GM04503 (cell line): ENCODE measurements at regions not wholly inside any gene's neighbourhood (a gene's known extent, or its start where the extent isn't known, plus 50 kb on each side); places are given as distances from the start of the nearest gene placed in this dataset.

Source experiments
- DNase-seq: peaks from one replicate; pipeline ENCODE4 v3.0.0-alpha.2; 2012; ENCODE audit warnings: low read depth

DNA sequence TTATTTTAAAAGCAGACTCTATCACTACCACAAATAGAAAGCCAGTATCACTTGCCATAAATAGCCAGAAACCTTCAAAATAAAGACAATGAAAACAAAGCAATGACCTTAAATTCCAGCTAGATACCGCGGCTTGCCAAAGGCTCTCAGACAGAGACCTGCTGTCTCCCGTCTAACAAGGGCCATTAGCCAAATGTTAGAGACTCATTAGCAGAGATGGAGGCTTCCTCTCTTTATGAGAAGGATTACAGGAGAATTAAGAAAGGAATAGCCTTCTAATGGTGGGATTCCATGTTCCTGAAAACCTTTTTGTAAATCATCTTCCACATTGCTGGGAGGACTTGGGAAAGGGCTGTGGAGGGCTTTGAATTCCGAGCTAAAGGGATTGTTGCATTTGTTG lies 206.7 kb downstream of the AACS start:
- DNase-seq = no peak

DNA sequence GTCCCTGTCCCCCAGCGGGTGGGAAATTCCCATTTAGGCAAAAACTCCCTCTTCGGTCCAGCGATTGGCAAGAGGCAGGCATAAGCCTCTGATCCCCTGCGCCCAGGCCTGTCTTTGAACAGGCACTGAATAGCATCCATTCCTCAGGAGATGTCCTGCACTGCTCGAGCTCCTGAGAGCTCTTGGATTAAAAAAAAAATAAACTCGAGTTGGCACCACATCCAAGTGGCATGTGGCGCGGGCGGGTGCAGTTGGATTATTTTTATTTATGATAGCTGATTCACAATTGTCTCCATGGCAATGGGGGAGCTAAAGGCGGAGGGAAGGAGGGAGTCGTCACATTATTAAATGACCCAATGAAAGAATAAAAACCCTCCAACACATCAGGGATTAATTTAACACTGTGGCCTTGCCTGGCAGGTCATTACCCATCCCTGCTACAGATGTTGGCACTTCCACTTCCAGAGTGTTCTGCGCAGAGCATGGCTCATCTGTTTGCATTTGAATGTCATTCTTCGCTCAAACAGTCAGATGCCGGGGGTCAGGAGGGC lies 207.2 kb downstream of the AACS start:
- no peak for DNase-seq

DNA sequence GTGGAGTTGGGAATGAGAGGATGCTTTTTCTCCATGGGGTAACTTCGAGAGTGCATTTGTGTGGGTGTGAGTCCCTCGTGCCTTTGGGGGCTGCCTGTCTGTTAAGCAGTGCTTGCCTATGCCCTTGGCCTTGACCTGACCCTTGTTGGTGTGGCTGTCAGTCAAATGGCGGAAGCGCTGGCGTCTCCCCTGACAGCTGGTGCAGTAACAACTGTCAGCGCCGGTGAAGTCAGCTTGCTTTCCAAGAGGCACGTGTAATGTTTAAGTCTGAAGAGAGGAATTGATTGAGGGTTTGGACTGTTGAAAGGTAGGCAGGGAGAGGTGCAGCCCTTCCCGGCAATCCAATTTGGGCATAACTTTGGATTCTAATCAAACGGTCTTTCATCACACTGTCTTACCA lies 211.3 kb downstream of the AACS start:
- DNase-seq = no peak

GRCh38 chr12:125280482-125281377 lies 215.5 kb downstream of the AACS start:
- DNase-seq = no peak

- DNase-seq = no peak
Measured at GRCh38 chr12:125282921-125283320, 217.7 kb downstream of the AACS start.

GRCh38 chr12:125283521-125283920 lies 218.3 kb downstream of the AACS start:
- no peak for DNase-seq

DNA sequence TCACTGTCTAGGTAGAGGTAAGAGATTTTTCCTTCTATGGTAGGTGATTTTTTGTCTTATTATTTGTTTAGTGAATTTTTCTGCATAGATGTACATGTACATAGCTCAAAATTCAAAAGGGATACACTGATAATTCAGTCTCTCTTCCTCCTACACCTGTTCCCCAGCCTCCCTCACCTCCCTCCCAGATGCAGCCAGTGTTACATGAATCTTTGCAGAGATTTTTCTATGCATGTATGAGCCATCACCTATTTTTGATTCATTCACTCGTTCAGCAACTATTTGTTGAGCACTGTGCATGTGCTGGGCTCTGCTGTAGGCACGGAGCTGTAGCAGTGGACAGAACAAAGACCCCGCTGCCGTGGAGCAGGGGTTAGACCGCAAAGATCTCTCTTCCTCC lies 218.9 kb downstream of the AACS start:
- DNase-seq = no peak

DNA sequence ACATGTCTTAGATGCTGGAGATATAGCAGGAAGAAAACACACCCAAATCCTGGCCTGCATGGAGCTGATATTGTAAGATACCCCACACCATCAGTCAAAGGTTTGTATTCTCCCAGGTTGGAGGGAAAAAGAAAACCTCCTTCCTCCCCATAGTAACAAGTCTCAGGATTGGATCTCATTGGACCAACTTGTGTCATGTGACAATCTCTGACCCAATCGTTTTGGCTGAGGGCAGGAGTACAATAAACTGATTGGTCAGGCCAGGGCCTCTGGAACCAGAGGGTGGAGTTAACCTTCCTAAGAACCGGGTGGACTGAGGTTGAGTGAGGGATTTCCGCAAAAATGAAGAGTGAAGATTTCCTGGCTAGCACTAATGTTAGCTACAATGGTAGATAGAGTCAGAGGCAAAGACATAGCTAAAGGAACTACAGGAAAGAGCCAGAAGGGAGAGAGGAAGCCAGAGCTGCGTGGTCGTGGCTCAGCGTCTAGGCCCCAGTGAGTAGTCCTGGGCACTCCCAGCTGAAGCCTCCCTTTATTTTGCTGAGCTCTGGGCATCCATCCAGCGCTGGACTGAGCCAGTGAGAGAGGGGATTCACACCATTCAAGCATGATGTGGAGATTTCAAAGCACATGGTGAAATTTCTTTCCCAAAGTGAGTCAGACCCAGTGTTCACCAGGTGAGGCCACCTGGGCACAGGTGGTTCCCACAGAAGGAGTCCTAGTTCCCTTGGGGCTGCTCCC lies 219.9 kb downstream of the AACS start:
- DNase-seq = no peak

DNA sequence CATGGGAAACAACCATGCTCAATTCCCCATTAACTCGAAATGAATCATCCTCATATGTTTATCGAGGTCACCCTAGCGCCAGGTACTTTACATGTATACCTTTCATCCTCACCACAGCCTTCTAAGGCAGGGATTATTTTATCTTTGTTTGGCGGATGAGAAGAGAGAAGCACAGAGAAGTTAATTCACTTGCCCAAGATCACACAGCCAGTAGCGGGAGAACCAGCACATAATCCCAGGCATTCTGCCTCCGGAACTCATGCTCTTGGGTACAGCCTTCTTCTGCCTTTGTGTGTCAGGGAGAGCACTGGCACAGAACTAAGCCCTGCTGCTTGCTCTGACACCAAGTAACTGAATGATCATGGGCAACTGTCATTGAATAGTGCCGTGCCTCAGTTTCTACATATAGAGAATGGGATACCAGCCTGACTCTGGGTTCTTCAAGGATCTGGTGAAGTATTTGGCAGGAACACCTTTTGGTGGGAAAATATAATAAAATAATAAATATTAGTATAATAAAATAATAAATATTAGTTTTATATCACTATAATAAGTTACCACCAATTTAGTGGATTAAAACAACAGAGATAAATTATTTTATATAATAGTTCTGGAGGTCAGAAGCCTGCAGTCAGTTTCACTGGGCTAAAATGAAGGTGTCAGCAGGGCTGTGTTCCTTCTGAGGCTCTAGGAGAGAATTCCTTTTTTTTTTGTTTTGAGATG lies 220.9 kb downstream of the AACS start:
- DNase-seq = no peak

DNA sequence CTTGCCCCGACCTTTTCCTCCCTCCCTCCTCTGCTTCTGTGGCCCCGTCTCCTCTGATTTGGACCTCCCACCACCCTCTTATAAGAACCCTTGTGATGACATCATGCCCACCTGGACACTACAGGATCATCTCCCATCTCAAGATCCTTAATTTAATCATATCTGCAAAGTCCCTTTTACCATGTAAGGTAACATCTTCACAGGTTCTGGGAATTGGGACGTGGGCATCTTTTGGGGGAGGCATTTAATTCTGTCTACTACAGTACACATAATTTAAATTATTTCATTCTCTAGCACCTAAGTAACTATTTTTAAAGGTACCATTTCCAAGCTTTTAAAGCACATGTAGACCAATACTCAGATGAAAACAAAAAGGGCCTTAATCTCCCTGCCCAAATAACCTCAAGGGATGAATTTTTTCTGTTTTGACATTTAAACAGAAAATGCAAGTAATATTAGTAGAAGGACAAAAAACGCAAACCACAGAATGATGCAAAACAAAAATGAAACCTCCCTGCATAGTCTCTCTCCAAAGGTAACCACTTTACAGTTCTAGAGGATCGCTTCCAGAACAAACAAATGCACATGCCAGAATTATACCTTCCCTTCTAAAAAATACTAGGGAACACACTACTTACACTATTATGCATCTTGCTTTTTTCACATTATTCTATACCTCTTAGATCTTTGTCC lies 222.1 kb downstream of the AACS start:
- DNase-seq = no peak

DNA sequence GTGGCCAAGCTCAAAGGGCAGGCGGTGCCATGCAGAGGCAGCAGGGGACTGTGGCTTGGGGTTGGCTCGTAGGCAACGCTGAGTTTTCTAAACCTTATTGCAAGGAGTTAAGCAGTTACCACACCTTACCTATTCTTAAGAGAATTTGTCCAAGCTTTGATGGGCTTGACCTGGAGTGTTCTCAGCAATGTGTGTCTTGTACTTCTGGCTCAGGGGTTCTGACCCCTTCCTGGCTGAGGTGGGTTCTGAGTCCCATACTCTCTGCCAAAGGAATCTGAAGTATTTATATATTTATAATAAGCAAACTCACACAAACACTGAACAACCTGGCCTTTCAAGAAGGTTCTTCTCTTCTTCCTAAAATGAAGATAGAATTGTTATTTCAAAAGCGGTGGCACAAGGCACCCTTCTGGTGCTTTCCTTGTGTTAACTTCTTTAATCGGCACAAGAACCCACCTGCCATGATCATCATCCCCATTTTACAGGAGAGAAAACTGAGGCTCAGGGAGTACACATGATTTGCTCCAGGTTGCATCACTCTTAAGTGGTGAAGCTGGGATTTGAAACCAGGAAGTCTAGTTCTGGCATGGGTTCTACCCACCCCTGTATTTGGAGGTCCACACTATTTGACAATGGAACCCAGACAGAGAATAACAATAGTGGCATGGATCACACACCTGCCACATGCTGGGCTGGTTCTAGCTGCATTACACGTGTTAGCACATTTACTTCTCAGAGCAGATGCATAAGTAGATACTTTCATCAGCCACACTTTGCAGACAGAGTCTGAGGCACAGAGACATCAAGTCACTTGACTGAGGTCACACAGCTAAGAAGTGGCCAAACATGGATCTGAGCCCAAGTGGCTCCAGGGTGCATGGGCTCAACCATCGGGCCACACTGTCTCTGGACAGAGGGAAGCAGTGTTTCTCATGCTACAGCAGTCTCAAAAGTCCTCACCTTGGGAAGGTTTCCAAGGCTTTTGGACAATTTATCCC lies 224.0 kb downstream of the AACS start:
- no peak for DNase-seq

GRCh38 chr12:125289970-125290369 lies 224.7 kb downstream of the AACS start:
- no peak for DNase-seq

DNA sequence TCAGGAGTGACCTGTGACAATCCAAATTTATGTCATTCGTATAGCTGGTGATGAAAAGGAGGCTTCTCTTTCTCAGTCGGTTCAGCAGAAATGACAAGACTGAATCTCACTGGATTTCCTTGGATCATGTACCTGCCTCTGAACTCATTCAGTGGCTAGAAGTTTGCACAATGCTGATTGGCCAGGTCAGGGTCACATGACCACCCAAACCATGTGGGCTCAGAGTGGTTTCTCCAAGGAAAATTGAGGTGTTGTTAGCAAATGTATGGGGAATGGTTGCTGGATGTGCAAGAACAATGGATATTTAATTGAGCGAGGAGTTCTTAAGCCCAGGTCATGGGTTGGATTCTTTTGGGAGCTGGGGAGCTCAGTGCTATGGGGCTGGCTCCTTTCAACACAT lies 227.5 kb downstream of the AACS start:
- DNase-seq = no peak

DNA sequence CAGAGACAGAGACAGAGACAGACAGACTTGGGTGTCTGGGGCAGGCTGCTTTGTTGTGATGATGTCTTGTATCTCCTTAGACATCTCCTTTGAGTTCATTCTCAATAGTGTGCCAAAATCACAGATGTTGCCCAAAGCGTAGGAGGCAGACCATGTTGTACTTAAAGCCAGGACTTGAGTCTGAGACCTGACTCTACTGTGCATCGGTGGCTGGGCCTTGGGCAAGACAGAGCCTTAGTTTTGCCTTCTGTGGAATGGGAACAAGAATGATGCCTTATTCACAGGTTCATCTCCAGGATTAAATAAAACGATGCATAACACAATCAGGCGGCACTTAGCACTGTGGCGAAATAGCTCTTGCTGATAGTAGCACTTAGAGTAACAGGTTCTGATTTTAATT lies 230.3 kb downstream of the AACS start:
- DNase-seq = no peak

DNA sequence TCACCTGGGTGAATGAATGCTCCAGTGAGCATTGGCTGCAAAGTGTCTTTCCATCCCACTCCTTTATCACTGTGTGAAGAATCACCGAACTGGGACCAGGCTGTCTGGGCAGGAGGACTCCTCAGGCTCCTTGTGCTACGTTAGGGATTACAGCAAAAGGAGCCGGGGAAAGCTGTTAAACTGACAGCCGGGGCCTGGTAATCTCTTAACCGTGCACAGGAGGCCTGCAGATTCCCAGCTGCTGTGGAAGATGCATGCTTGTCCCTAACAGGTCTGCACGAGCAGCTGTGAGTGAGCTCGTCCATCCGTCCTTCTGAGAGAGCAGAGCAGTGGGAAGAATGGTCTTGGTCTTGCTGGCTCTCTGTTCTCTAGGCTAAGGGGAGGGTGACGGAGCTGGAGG lies 231.5 kb downstream of the AACS start:
- no peak for DNase-seq

DNA sequence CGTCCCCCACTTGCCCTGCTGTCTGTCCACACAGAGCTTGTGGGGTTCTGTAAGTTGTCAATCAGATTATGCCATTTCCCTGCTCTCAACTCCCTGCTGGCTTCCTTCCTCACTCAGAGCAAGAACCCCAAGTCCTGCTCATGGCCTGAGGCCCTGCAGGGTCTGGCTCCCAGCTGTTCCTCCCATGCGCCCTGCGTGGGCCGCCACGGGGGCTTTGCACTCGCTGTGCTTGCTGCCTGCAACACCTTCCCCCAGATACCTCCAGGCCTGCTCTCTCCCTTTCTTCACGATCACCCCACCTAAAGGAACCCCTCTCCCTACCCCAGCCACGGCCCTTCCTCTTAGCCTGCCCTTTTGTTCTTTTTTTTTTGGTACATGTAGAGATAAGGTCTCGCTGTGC lies 234.6 kb downstream of the AACS start:
- no peak for DNase-seq

DNA sequence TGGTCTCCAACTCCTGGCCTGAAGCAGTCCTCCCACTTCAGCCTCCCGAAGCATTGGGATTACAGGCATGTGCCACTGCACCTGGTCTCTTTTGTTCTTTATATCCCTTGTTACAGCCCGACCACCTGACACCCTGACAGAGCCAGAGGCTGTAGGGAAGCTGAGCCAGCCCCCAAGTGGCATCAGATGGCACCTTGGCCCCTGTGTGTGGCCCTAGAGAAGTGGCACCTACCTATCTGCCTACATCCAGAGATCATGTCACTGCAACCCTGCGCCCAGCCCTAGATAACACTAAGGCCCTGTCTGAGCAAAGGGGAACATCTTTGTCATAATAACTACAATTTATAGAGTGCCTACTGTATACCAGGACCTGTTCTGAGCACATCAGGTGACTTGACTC lies 235.0 kb downstream of the AACS start:
- DNase-seq = no peak

DNA sequence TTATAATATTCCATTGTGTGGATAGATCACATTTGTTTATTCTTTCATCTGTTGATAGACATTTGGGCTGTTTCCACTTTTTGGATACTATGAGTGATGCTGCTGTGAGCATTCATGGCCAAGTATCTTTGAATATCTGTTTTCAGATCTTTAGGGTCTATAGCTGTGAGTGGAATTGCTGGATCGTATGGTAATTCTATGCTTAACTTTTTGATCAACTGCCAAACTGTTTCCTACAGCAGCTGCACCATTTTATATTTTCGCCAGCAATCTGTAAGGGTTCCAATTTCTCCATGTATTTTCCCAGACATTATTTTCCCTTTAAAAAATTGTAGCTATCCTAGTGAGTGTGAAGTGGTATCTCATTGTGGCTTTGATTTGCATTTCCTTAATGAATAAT lies 238.1 kb downstream of the AACS start:
- DNase-seq = no peak

DNA sequence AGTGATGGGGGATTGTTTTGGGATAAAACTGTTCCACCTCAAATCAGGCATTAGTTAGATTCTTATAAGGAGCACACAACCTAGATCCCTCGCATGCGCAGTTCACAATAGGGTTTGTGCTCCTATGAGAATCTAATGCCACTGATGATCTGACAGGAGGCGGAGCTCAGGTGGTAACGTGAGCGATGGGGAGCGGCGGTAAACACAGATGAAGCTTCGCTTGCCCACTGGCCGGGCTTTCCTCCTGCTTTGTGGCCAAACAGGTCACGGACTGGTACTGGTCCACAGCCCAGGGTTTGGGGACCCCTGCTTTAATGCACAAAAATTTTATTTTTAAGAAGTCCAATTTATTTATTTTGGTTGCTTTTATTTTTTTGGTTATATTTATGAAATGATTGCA lies 238.8 kb downstream of the AACS start:
- DNase-seq = no peak

GRCh38 chr12:125305231-125305630 lies 240.0 kb downstream of the AACS start:
- no peak for DNase-seq

DNA sequence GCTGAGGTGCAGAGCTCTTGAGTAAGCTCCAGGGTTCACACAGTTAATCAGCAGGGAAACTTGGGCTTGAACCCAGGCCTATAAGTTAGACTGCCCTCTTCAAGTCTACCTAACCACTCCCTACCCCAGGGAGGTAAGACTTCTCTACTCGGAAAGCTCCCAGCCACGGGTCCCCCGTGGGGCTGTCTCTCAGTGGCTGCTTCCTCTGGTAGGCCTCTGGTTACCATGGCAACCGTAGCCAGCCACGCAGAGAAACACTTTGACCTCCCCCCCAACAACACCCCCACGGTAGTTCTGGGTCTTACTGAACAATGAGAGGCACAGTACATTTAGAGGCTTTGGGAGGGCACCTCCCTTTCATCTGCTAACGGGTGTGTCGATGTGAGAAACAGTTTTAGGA lies 245.2 kb downstream of the AACS start:
- no peak for DNase-seq
